Brain microvascular endothelial cell (primary cell): ENCODE measurements at regions not wholly inside any gene's neighbourhood (a gene's known extent, or its start where the extent isn't known, plus 50 kb on each side); places are given as distances from the start of the nearest gene placed in this dataset.

Experiments
- DNase-seq: peaks from one replicate; pipeline ENCODE4 v3.0.0-alpha.2; 2020
- H3K27ac ChIP-seq: fragments of 250-450 bp; sonication (Bioruptor Pico); 2 replicates; pipeline ENCODE4 v1.5.1; 2020; ENCODE audit warnings: mild to moderate bottlenecking, moderate library complexity
- H3K27me3 ChIP-seq: fragments of 250-450 bp; sonication (Bioruptor Pico); replicated peaks from 2 replicates; pipeline ENCODE4 v1.5.1; 2020; ENCODE audit warnings: mild to moderate bottlenecking
- H3K36me3 ChIP-seq: fragments of 250-450 bp; sonication (Bioruptor Pico); replicated peaks from 2 replicates; pipeline ENCODE4 v1.5.1; 2020; ENCODE audit warnings: mild to moderate bottlenecking
- H3K4me3 ChIP-seq: 2 replicates; pipeline ENCODE4 v1.5.1; 2011; ENCODE audit warnings: low read depth, mild to moderate bottlenecking, control low read depth, low read length, moderate library complexity
- CTCF ChIP-seq: IDR thresholded peaks from 2 replicates; pipeline ENCODE4 v1.5.1; 2011; ENCODE audit warnings: low read depth, mild to moderate bottlenecking, moderate library complexity, low read length, control low read depth, inconsistent platforms; ENCODE audit errors: missing control alignments
- in situ Hi-C: cut with HindIII; loops from 2 replicates; pipeline ENCODE4 v1.10.0; 2017; ENCODE audit warnings: low sequenced_read_pairs, low pct_ligation_motif_present

GRCh38 chr21:18155508-18156193 is 89.0 kb upstream of the CHODL start:
- in situ Hi-C loops, result no loop called here
- peak; percentile 6 for DNase-seq
- Histone ChIP-seq H3K36me3 (no peaks in the 10 kb centered on the region), H3K27me3 (no peaks in the 10 kb centered on the region), H3K27ac (no peak overlapping the region), H3K4me3 (no peak overlapping the region)
- TF ChIP-seq CTCF, result no peak

GRCh38 chr21:18153063-18153462 is 91.6 kb upstream of the CHODL start:
- no peaks in the 10 kb centered on the region for H3K27me3 ChIP-seq
- peak; percentile 0 for DNase-seq
- in situ Hi-C loops, result no loop called here

GRCh38 chr21:18152371-18152770 is 92.3 kb upstream of the CHODL start:
- no peak for TF ChIP-seq CTCF
- in situ Hi-C loops, result no loop called here
- no peaks in the 10 kb centered on the region for H3K36me3 ChIP-seq

More at GRCh38 chr21:18153063-18153462, 91.6 kb upstream of the CHODL start:
- no peak overlapping the region for H3K4me3 ChIP-seq
- TF ChIP-seq CTCF, result no peak
- no peak overlapping the region for H3K27ac ChIP-seq
- H3K36me3 ChIP-seq, result no peaks in the 10 kb centered on the region

DNA sequence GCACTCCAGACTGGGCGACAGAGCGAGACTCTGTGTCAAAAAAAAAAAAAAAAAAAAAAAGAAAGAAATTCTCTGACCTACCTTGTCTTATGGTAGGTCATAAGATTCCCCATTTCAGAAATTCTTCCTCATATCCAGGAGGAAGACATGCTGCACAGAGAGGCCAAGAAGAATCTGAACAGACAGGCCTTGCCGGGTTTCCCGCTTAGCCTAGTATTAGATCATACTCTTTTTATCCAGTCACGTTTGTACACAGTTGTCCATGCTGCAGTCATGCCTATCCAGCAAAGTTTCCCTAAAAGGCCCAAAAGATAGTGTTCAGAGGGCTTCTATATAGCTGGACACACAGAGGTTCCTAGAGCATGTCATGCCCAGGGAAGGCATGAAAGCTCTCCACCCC is 93.6 kb upstream of the CHODL start:
- no peaks in the 10 kb centered on the region for H3K36me3 ChIP-seq
- H3K27me3 ChIP-seq, result no peaks in the 10 kb centered on the region
- no peak for TF ChIP-seq CTCF
- no peak overlapping the region for H3K4me3 ChIP-seq
- in situ Hi-C loops, result no loop called here
- DNase-seq, result no peak
- H3K27ac ChIP-seq, result no peak overlapping the region

More at GRCh38 chr21:18152371-18152770, 92.3 kb upstream of the CHODL start:
- Histone ChIP-seq H3K27me3 (no peaks in the 10 kb centered on the region), H3K27ac (no peak overlapping the region), H3K4me3 (no peak overlapping the region)
- DNase-seq, result no peak

- Histone ChIP-seq H3K4me3 (no peak overlapping the region), H3K36me3 (no peaks in the 10 kb centered on the region), H3K27me3 (no peaks in the 10 kb centered on the region), H3K27ac (no peak overlapping the region)
- DNase-seq, result no peak
- TF ChIP-seq CTCF, result no peak
- in situ Hi-C loops, result no loop called here
These were observed 96.2 kb upstream of the CHODL start for GRCh38 chr21:18148401-18148800.

DNA sequence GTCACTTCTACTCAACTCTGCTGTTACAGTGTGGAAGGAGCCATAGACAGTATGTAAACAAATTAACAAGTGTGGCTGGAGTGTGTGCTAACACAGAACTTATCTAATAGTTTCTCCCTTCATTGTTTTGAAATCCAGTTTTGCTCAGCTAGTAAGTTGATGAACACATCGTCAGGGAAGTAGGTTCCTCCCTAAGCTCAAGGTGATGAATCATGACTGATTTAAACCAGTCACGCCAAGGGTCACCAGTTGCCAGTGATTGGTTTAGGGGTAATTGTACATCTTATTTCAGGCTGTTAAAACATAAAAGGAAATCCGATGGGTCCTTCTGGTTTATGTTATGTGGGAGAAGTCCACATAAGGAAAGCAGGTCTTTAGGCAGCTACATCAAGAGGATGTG is 97.0 kb upstream of the CHODL start:
- Histone ChIP-seq H3K4me3 (no peak overlapping the region), H3K27ac (no peak overlapping the region), H3K36me3 (no peaks in the 10 kb centered on the region), H3K27me3 (no peaks in the 10 kb centered on the region)
- in situ Hi-C loops, result no loop called here
- DNase-seq, result no peak
- no peak for TF ChIP-seq CTCF
